BLaER1 (cell line): ENCODE measurements at regions not wholly inside any gene's neighbourhood (a gene's known extent, or its start where the extent isn't known, plus 50 kb on each side); places are given as distances from the start of the nearest gene placed in this dataset.

Experiments used
- H3K27ac ChIP-seq: shearing (Covaris generic); formaldehyde crosslinking; 2 replicates; pipeline ENCODE4 v1.8.1; 2022
- H3K27me3 ChIP-seq: shearing (Covaris generic); formaldehyde crosslinking; 2 replicates; pipeline ENCODE4 v1.8.1; 2022
- H3K36me3 ChIP-seq: shearing (Covaris generic); formaldehyde crosslinking; 2 replicates; pipeline ENCODE4 v1.8.1; 2022
- H3K4me1 ChIP-seq: shearing (Covaris generic); formaldehyde crosslinking; 2 replicates; pipeline ENCODE4 v1.8.1; 2022
- H3K4me2 ChIP-seq: shearing (Covaris generic); formaldehyde crosslinking; 2 replicates; pipeline ENCODE4 v1.8.1; 2022
- H3K4me3 ChIP-seq: shearing (Covaris generic); formaldehyde crosslinking; 2 replicates; pipeline ENCODE4 v1.8.1; 2022
- H3K9ac ChIP-seq: shearing (Covaris generic); formaldehyde crosslinking; 2 replicates; pipeline ENCODE4 v1.8.1; 2022
- H3K9me3 ChIP-seq: shearing (Covaris generic); formaldehyde crosslinking; 2 replicates; pipeline ENCODE4 v1.8.1; 2022
- H4K20me1 ChIP-seq: shearing (Covaris generic); formaldehyde crosslinking; 2 replicates; pipeline ENCODE4 v1.8.1; 2022
- Cebpa-rat ChIP-seq: shearing (Covaris generic); IDR thresholded peaks from 2 replicates; pipeline ENCODE4 v1.8.1; 2022

DNA sequence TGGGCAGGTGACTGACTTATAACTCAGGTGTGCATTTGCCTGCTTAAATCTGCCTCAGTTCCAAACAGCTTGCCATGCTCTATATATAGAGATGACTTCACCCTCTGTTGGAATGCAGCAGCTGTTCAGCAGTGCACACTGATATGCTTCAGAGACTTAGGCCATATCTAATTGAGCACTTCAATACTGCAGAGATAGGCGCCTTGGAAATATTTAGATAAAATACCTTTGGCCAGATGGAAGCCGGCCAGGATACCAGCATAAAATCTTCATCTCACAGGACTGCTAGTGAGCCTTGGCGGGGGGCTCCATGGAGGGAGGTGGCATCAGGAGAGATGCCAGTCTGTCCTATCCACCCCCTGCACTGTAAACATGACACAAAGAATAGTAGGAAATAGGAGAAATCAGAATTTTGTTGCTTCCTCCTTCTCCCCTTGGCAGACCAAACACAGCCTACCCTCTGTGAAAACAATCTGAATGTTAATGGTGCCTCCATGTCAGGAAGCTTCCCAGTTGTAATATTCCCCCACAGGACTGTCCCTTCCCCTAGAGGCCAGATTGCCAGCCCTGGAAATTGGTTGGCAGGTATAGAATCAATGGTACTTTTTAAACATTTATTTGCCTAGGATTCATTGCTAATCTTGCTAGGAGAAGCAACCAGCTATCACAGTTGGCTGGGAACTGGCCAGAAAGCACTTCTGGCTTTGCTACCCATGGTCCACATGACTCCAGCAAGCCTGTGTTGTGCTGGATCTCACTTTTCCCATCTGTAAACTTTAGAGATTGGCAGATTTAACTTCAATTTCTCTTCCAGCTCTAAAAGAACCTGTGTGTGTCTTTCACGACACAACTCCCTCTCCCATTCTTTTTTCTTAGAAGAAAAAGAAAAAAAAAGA lies 215.5 kb upstream of the KCNMB2 start:
- no peaks in the 10 kb centered on the region for H3K9me3 ChIP-seq
- H3K9ac ChIP-seq: no peak overlapping the region
- no peaks in the 10 kb centered on the region for H4K20me1 ChIP-seq
- H3K4me3 ChIP-seq: no peak overlapping the region
- H3K27me3 ChIP-seq: no peaks in the 10 kb centered on the region
- H3K4me2 ChIP-seq: peak overlapping the region; percentile 53
- H3K36me3 ChIP-seq: no peaks in the 10 kb centered on the region
- TF ChIP-seq Cebpa-rat: no peak
- H3K4me1 ChIP-seq: peaks cover 26% of the 10 kb centered on the region
- peak overlapping the region; percentile 64 for H3K27ac ChIP-seq

DNA sequence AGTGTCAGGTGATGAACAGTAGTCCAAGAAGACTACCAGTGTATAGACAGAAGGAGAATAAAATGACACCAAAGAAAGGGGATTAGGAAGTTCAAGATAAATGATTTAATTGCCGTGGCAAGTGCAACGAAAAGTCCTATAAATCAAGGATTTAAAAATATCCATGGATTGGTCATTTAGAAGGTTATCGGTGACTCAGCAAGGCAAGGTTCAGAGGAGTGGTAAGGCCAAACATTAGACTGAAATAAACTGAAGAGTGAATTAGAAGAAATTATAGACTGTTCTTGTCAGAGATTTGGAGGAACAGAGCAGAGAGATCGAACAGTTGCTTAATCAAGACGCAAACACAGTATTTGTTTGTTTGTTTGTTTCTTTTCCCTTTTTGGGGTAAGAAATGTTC lies 211.9 kb upstream of the KCNMB2 start:
- H3K27me3 ChIP-seq: no peaks in the 10 kb centered on the region
- H3K36me3 ChIP-seq: no peaks in the 10 kb centered on the region
- H3K27ac ChIP-seq: no peak overlapping the region
- TF ChIP-seq Cebpa-rat: no peak
- H3K4me3 ChIP-seq: no peak overlapping the region
- H3K4me2 ChIP-seq: no peak overlapping the region; the same call in 1 of the 2 replicates
- peaks cover 34% of the 10 kb centered on the region for H3K4me1 ChIP-seq
- no peak overlapping the region for H3K9ac ChIP-seq
- H4K20me1 ChIP-seq: no peaks in the 10 kb centered on the region
- no peaks in the 10 kb centered on the region for H3K9me3 ChIP-seq

DNA sequence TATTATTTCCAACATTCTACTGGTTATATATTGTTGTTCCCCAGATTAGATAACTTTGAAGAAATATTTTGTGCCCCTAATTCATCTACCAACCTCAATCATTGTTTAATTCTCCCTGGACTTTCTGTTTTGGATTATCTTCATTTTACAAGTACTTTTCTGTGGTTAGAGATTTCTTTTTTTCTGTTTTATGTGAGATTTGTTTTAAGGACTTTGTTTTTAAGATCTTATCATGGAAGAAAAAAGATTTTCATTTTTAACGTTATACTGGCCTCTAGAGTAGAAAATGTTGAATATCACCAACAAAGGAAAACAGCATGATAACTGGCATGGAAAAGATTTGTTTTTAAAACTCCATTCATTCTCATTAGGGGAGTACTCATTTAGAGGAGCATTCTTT lies 210.9 kb upstream of the KCNMB2 start:
- TF ChIP-seq Cebpa-rat: no peak
- Histone ChIP-seq H3K36me3 (no peaks in the 10 kb centered on the region), H4K20me1 (no peaks in the 10 kb centered on the region), H3K4me2 (peak overlapping the region; percentile 30; the same call in 1 of the 2 replicates), H3K9me3 (no peaks in the 10 kb centered on the region), H3K27me3 (no peaks in the 10 kb centered on the region), H3K4me1 (peaks cover 31% of the 10 kb centered on the region), H3K27ac (peak overlapping the region; percentile 39), H3K9ac (no peak overlapping the region), H3K4me3 (no peak overlapping the region)

DNA sequence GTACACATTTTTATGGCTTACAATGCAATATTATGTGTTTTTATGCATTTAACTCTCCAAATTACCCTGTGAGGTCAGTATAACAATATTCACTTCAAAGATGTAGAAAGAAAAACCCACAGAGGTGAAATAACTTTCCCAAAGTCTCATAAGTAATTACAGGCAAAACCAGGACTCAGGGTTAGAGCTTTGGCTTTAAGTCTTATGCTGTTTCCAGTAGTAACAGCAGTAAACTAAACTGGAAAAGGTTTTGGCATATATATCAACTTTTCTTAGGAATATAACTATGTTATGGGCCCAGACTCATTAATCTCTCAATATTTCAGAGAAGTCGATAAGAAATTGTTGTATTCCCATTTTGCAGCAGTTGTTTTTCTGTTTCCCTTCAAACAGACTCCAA lies 206.3 kb upstream of the KCNMB2 start:
- H3K36me3 ChIP-seq: no peaks in the 10 kb centered on the region
- TF ChIP-seq Cebpa-rat: no peak
- H3K27me3 ChIP-seq: no peaks in the 10 kb centered on the region
- no peak overlapping the region for H3K4me3 ChIP-seq
- peaks cover 9% of the 10 kb centered on the region; the same call in 1 of the 2 replicates for H3K9me3 ChIP-seq
- peaks cover 12% of the 10 kb centered on the region for H3K4me1 ChIP-seq
- H3K9ac ChIP-seq: no peak overlapping the region
- H3K4me2 ChIP-seq: no peak overlapping the region
- H3K27ac ChIP-seq: no peak overlapping the region
- H4K20me1 ChIP-seq: no peaks in the 10 kb centered on the region

- Histone ChIP-seq H3K9ac (no peak overlapping the region), H3K4me2 (no peak overlapping the region), H3K27ac (no peak overlapping the region)
These were observed 202.0 kb upstream of the KCNMB2 start for GRCh38 chr3:178334239-178334638.

GRCh38 chr3:178336336-178336735 lies 199.9 kb upstream of the KCNMB2 start:
- Histone ChIP-seq H3K27me3 (no peaks in the 10 kb centered on the region), H3K4me1 (0 out of 2 replicates have a peak, but pooled peaks cover 4% of the 10 kb centered on the region), H3K9me3 (peaks cover 11% of the 10 kb centered on the region; the same call in 1 of the 2 replicates), H4K20me1 (no peaks in the 10 kb centered on the region), H3K27ac (no peak overlapping the region), H3K9ac (no peak overlapping the region), H3K36me3 (no peaks in the 10 kb centered on the region), H3K4me2 (no peak overlapping the region), H3K4me3 (no peak overlapping the region)
- no peak for TF ChIP-seq Cebpa-rat

More at GRCh38 chr3:178334239-178334638, 202.0 kb upstream of the KCNMB2 start:
- Histone ChIP-seq H3K4me3 (no peak overlapping the region), H3K4me1 (no peaks in the 10 kb centered on the region), H4K20me1 (no peaks in the 10 kb centered on the region), H3K27me3 (no peaks in the 10 kb centered on the region), H3K9me3 (peaks cover 11% of the 10 kb centered on the region; the same call in 1 of the 2 replicates), H3K36me3 (no peaks in the 10 kb centered on the region)
- TF ChIP-seq Cebpa-rat: no peak

- no peak for TF ChIP-seq Cebpa-rat
- H3K9ac ChIP-seq: no peak overlapping the region
- no peak overlapping the region for H3K27ac ChIP-seq
- 0 out of 2 replicates have a peak, but pooled peaks cover 4% of the 10 kb centered on the region for H3K4me1 ChIP-seq
- no peaks in the 10 kb centered on the region for H3K36me3 ChIP-seq
- H3K4me3 ChIP-seq: no peak overlapping the region
- H3K9me3 ChIP-seq: no peaks in the 10 kb centered on the region
- H4K20me1 ChIP-seq: no peaks in the 10 kb centered on the region
- no peaks in the 10 kb centered on the region for H3K27me3 ChIP-seq
- no peak overlapping the region; the same call in 1 of the 2 replicates for H3K4me2 ChIP-seq
These were observed 195.7 kb upstream of the KCNMB2 start for GRCh38 chr3:178340506-178340905.

GRCh38 chr3:178341636-178342035 lies 194.6 kb upstream of the KCNMB2 start:
- no peak overlapping the region for H3K27ac ChIP-seq
- no peaks in the 10 kb centered on the region for H3K9me3 ChIP-seq
- H3K4me3 ChIP-seq: no peak overlapping the region
- no peak overlapping the region for H3K9ac ChIP-seq
- 0 out of 2 replicates have a peak, but pooled peaks cover 4% of the 10 kb centered on the region for H3K4me1 ChIP-seq
- TF ChIP-seq Cebpa-rat: no peak
- H4K20me1 ChIP-seq: no peaks in the 10 kb centered on the region
- no peaks in the 10 kb centered on the region for H3K36me3 ChIP-seq
- no peak overlapping the region for H3K4me2 ChIP-seq
- H3K27me3 ChIP-seq: no peaks in the 10 kb centered on the region

DNA sequence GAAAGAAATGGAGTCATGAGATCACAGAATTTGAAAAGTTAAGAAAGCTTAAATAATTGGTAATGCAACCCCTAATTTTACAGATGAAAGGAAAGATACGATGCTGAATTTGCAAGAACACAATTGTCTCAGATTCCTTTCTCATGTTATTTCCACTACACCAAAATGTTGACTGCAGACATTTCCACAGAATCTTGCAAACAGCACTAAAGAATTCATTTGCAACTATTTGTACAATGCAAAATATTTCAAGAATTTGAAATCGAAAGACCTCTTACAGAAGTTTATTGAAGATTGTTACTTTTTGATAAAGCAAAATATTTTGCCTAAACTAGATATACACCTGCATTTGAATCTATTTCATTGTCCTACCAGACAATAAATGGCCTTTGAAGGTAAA lies 194.1 kb upstream of the KCNMB2 start:
- no peak overlapping the region for H3K27ac ChIP-seq
- no peaks in the 10 kb centered on the region for H3K27me3 ChIP-seq
- no peak overlapping the region for H3K4me2 ChIP-seq
- H3K4me1 ChIP-seq: 0 out of 2 replicates have a peak, but pooled peaks cover 4% of the 10 kb centered on the region
- H4K20me1 ChIP-seq: no peaks in the 10 kb centered on the region
- no peak overlapping the region for H3K4me3 ChIP-seq
- no peaks in the 10 kb centered on the region for H3K9me3 ChIP-seq
- no peak for TF ChIP-seq Cebpa-rat
- H3K36me3 ChIP-seq: no peaks in the 10 kb centered on the region
- no peak overlapping the region for H3K9ac ChIP-seq

GRCh38 chr3:178343433-178344038 lies 192.7 kb upstream of the KCNMB2 start:
- no peaks in the 10 kb centered on the region for H3K36me3 ChIP-seq
- no peak overlapping the region for H3K4me2 ChIP-seq
- H3K27ac ChIP-seq: no peak overlapping the region
- H3K9me3 ChIP-seq: no peaks in the 10 kb centered on the region
- no peak overlapping the region for H3K4me3 ChIP-seq
- TF ChIP-seq Cebpa-rat: no peak
- H3K27me3 ChIP-seq: no peaks in the 10 kb centered on the region
- no peaks in the 10 kb centered on the region for H4K20me1 ChIP-seq
- no peak overlapping the region for H3K9ac ChIP-seq
- 0 out of 2 replicates have a peak, but pooled peaks cover 4% of the 10 kb centered on the region for H3K4me1 ChIP-seq
